Left lung (tissue), 4 donors: ENCODE measurements at regions not wholly inside any gene's neighbourhood (a gene's known extent, or its start where the extent isn't known, plus 50 kb on each side); places are given as distances from the start of the nearest gene placed in this dataset.
"Not testable (repeated sequence)": the region's sequence is repeated elsewhere in the genome, so short reads cannot be mapped to it uniquely, and the experiment has no call there.

Experiments
- ATAC-seq: fragments of 200-7000 bp; cut with Tn5 transposase; one replicate; pipeline ENCODE4 v1.9.1; 2020; ENCODE audit warnings: moderate library complexity
- DNase-seq, 4 donors: peaks; one replicate each; pipeline ENCODE4 v3.0.0-alpha.2; 2013 to 2020
- H3K27ac ChIP-seq, 2 donors: fragments of 200-600 bp; sonication (generic) in 1 of 2; one replicate each; pipeline versions ENCODE4 v1.5.0 to v1.8.0; 2020 to 2021
- H3K27me3 ChIP-seq, 2 donors: fragments of 200-600 bp; sonication (generic) in 1 of 2; one replicate each; pipeline versions ENCODE4 v1.5.0 to v1.8.0; 2020 to 2021
- H3K36me3 ChIP-seq, 2 donors: fragments of 200-600 bp; sonication (generic) in 1 of 2; one replicate each; pipeline versions ENCODE4 v1.5.0 to v1.8.0; 2020 to 2021
- H3K4me1 ChIP-seq, 2 donors: fragments of 200-600 bp; one replicate each; pipeline ENCODE4 v1.8.0; 2021
- H3K4me3 ChIP-seq, 2 donors: fragments of 200-600 bp; sonication (generic) in 1 of 2; one replicate each; pipeline versions ENCODE4 v1.5.0 to v1.8.0; 2020 to 2021; ENCODE audit warnings: mild to moderate bottlenecking in 1 of 2
- H3K9me3 ChIP-seq, 2 donors: fragments of 200-600 bp; sonication (generic) in 1 of 2; one replicate each; pipeline versions ENCODE4 v1.5.0 to v1.8.0; 2020 to 2021
- intact Hi-C, 2 donors: fragments of 100-400 bp; cut with DNase I; formaldehyde crosslinking; loops; one replicate each; pipeline versions ENCODE4 v1.11.2 to v1.14.2; 2022
- TF ChIP-seq, protein P1 (sequence below), 2 donors: fragments of 200-600 bp; sonication (generic) in 1 of 2; IDR thresholded peaks; one replicate each; pipeline versions ENCODE4 v1.5.0 to v1.8.0; 2021; ENCODE audit warnings: antibody characterized with exemption in 2 of 2
- donor health status: DM: no; HTN: yes; CAD: no.
- donor health status: DM: no; HTN: no; CAD: no.

GRCh38 chr6:81515562-81516453 lies 236.7 kb downstream of the TENT5A start:
- no peak overlapping the region for H3K27ac ChIP-seq
- no peaks in the 10 kb centered on the region for H3K4me1 ChIP-seq
- ATAC-seq (no peak), DNase-seq (peak in 1 of 4 donors; percentile 4)
- H3K27me3 ChIP-seq, result no peaks in the 10 kb centered on the region
- no peaks in the 10 kb centered on the region for H3K9me3 ChIP-seq
- TF ChIP-seq, protein P1, sequence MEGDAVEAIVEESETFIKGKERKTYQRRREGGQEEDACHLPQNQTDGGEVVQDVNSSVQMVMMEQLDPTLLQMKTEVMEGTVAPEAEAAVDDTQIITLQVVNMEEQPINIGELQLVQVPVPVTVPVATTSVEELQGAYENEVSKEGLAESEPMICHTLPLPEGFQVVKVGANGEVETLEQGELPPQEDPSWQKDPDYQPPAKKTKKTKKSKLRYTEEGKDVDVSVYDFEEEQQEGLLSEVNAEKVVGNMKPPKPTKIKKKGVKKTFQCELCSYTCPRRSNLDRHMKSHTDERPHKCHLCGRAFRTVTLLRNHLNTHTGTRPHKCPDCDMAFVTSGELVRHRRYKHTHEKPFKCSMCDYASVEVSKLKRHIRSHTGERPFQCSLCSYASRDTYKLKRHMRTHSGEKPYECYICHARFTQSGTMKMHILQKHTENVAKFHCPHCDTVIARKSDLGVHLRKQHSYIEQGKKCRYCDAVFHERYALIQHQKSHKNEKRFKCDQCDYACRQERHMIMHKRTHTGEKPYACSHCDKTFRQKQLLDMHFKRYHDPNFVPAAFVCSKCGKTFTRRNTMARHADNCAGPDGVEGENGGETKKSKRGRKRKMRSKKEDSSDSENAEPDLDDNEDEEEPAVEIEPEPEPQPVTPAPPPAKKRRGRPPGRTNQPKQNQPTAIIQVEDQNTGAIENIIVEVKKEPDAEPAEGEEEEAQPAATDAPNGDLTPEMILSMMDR (IDR thresholded peaks at IDR 0.05), result no peak
- H3K36me3 ChIP-seq, result no peaks in the 10 kb centered on the region
- intact Hi-C loops, result no loop called here
- no peak overlapping the region for H3K4me3 ChIP-seq

DNA sequence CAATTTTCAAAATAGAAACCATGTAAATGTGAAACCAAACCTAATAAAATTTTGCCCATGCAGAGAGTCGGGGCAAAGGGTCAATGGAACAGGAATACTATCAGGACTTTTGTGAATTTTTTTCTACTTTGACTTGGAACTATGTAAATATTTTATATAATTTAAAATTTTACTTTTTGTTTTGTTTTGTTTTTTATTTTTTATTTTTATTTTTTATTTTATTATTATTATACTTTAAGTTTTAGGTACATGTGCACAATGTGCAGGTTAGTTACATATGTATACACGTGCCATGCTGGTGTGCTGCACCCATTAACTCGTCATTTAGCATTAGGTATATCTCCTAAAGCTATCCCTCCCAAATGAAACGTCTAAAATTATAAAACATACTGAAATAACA lies 238.3 kb downstream of the TENT5A start:
- intact Hi-C loops, ATAC-seq, H3K4me3 ChIP-seq, H3K27me3 ChIP-seq, H3K9me3 ChIP-seq, H3K27ac ChIP-seq, H3K36me3 ChIP-seq, H3K4me1 ChIP-seq, DNase-seq: not testable (repeated sequence)

DNA sequence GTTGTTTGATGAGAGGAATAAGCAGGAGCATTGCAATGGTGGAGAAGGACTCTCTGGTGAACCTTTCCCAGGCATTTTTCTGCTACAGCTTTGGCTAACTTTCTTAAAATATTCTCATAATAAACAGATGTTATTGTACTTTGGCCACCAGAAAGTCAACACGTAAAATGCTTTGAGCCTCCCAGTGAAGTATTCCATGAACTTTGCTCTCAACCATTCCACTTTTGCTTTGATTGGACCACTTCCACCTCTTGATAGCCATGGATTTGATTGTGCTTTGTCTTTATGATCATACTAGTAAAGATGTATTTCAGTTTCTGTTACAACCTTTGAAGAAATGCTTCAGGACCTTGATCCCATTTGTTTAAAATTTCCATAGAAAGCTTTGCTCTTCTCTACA lies 241.1 kb downstream of the TENT5A start:
- no peak for ATAC-seq
- no peak for DNase-seq
- Histone ChIP-seq H3K36me3 (no peaks in the 10 kb centered on the region), H3K4me1 (no peaks in the 10 kb centered on the region), H3K9me3 (no peaks in the 10 kb centered on the region), H3K27me3 (no peaks in the 10 kb centered on the region), H3K27ac (no peak overlapping the region), H3K4me3 (no peak overlapping the region)
- intact Hi-C loops, result no loop called here
- TF ChIP-seq, protein P1 (IDR thresholded peaks at IDR 0.05), result no peak

DNA sequence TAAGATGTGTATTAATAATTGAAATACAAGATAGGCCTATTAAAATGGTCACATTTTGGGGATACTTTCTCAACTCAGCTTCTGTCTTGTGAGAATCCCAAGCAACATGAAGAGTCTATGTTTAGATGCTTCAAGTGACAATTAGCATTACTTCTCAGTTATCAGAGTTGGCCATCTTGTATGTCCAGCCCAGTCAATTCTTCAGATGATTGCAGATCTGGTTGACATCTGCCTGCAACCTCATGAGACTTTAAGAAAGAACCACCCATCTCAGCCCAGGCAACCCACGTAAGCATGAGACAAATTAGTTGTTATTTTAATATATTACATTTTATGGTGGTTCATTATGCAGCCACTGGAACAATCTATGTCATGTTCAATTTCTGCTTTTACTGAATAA lies 256.5 kb downstream of the TENT5A start:
- H3K9me3 ChIP-seq, result peaks cover 0 to 15% of the 10 kb centered on the region in 2 donors
- no peak for ATAC-seq
- no peak overlapping the region for H3K4me3 ChIP-seq
- no peaks in the 10 kb centered on the region for H3K36me3 ChIP-seq
- TF ChIP-seq, protein P1 (IDR thresholded peaks at IDR 0.05), result no peak
- no peak overlapping the region for H3K27ac ChIP-seq
- no peaks in the 10 kb centered on the region for H3K4me1 ChIP-seq
- intact Hi-C loops, result no loop called here
- no peaks in the 10 kb centered on the region for H3K27me3 ChIP-seq
- DNase-seq, result no peak

- ATAC-seq (no peak), DNase-seq (no peak)
- no peaks in the 10 kb centered on the region for H3K4me1 ChIP-seq
- H3K27me3 ChIP-seq, result no peaks in the 10 kb centered on the region
- TF ChIP-seq, protein P1 (IDR thresholded peaks at IDR 0.05), result no peak
- intact Hi-C loops, result no loop called here
- no peaks in the 10 kb centered on the region for H3K9me3 ChIP-seq
- no peak overlapping the region for H3K4me3 ChIP-seq
- H3K36me3 ChIP-seq, result no peaks in the 10 kb centered on the region
- no peak overlapping the region for H3K27ac ChIP-seq
Observed at GRCh38 chr6:81491454-81492101, 260.9 kb downstream of the TENT5A start.
